Esophagus squamous epithelium (tissue), 4 donors: ENCODE measurements at regions not wholly inside any gene's neighbourhood (a gene's known extent, or its start where the extent isn't known, plus 50 kb on each side); places are given as distances from the start of the nearest gene placed in this dataset.

Experiments used
- POLR2A ChIP-seq, 4 donors: fragments of 450-650 bp; IDR thresholded peaks; one replicate each; pipeline ENCODE4 v1.6.1; 2017; ENCODE audit warnings: antibody characterized with exemption in 4 of 4, mild to moderate bottlenecking in 4 of 4, moderate library complexity in 3 of 4
- TF ChIP-seq, protein P1 (sequence below), 6 experiments: fragments of 450-650 bp in 4 of 6; fragments of 200-600 bp in 2 of 6; sonication (generic) in 2 of 6; IDR thresholded peaks; one replicate each; pipeline ENCODE4 v1.5.1; 2016 to 2019; ENCODE audit warnings: antibody characterized with exemption in 6 of 6, mild to moderate bottlenecking in 4 of 6, moderate library complexity in 4 of 6

- TF ChIP-seq, protein P1, sequence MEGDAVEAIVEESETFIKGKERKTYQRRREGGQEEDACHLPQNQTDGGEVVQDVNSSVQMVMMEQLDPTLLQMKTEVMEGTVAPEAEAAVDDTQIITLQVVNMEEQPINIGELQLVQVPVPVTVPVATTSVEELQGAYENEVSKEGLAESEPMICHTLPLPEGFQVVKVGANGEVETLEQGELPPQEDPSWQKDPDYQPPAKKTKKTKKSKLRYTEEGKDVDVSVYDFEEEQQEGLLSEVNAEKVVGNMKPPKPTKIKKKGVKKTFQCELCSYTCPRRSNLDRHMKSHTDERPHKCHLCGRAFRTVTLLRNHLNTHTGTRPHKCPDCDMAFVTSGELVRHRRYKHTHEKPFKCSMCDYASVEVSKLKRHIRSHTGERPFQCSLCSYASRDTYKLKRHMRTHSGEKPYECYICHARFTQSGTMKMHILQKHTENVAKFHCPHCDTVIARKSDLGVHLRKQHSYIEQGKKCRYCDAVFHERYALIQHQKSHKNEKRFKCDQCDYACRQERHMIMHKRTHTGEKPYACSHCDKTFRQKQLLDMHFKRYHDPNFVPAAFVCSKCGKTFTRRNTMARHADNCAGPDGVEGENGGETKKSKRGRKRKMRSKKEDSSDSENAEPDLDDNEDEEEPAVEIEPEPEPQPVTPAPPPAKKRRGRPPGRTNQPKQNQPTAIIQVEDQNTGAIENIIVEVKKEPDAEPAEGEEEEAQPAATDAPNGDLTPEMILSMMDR (IDR thresholded peaks at IDR 0.05): no peak
- no peak for TF ChIP-seq POLR2A (IDR thresholded peaks at IDR 0.05)
These were observed 208.3 kb upstream of the SLITRK3 start for GRCh38 chr3:165404357-165405027.
